Stimulated activated naive B cell treated with anti-CD40 and anti-IgM and Interleukin-4, amounts not matched to agents 10 μg/mL and 1 μg/mL and 100 μg/mL, for 72 hours (primary cell): ENCODE measurements at regions not wholly inside any gene's neighbourhood (a gene's known extent, or its start where the extent isn't known, plus 50 kb on each side); places are given as distances from the start of the nearest gene placed in this dataset.

Source experiments
- ATAC-seq, 2 donors: fragments of 150-1000 bp; cut with Tn5 transposase; replicated peaks; 2 replicates each; pipeline ENCODE4 v1.10.0; 2021; ENCODE audit warnings: moderate library complexity in 1 of 2
- DNase-seq: peaks from one replicate; pipeline ENCODE4 v3.0.0; 2021
- H3K27ac Mint-ChIP-seq: one replicate; pipeline ENCODE4 v1.8.0; 2022; ENCODE audit warnings: mild to moderate bottlenecking, mixed read lengths
- H3K27me3 Mint-ChIP-seq, 2 donors: one replicate each; pipeline ENCODE4 v1.8.0; 2022; ENCODE audit warnings: mixed read lengths in 2 of 2
- H3K36me3 Mint-ChIP-seq, 2 donors: one replicate each; pipeline ENCODE4 v1.8.0; 2022; ENCODE audit warnings: mixed read lengths in 2 of 2, mild to moderate bottlenecking in 1 of 2
- H3K4me1 Mint-ChIP-seq, 2 donors: one replicate each; pipeline ENCODE4 v1.8.0; 2022; ENCODE audit warnings: mixed read lengths in 2 of 2, mild to moderate bottlenecking in 1 of 2
- H3K4me3 Mint-ChIP-seq, 2 donors: one replicate each; pipeline ENCODE4 v1.8.0; 2022; ENCODE audit warnings: mild to moderate bottlenecking in 2 of 2, mixed read lengths in 2 of 2, moderate library complexity in 1 of 2
- H3K9me3 Mint-ChIP-seq, 2 donors: one replicate each; pipeline ENCODE4 v1.8.0; 2022; ENCODE audit warnings: mixed read lengths in 2 of 2, mild to moderate bottlenecking in 1 of 2

DNA sequence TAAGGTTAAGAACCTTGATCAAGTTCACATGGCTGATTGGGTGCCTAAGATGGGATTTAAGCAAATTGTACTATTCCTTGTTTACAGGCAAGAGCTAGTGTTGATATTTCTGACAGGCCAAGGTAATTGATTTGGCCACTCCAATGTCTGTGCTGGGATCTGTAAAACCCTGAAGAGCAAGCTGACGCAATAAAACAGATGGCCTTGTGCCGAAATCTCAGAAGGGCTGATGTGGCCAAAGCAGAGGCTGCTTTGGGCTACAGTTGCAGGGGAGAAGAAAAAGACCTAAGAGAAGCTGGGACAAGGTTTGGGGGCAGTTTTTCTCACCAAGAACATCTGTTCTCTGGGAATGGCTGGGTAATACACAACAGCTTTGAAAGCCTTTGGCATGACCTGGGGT is 463.2 kb upstream of the ZNF608 start:
- no peak overlapping the region for H3K4me3 Mint-ChIP-seq
- peaks cover 8 to 10% of the 10 kb centered on the region in 2 donors for H3K4me1 Mint-ChIP-seq
- H3K27me3 Mint-ChIP-seq, result no peaks in the 10 kb centered on the region
- peaks cover 0 to 3% of the 10 kb centered on the region in 2 donors for H3K9me3 Mint-ChIP-seq
- no peaks in the 10 kb centered on the region for H3K36me3 Mint-ChIP-seq
- no peak for DNase-seq
- ATAC-seq, result no peak
- no peak overlapping the region for H3K27ac Mint-ChIP-seq

DNA sequence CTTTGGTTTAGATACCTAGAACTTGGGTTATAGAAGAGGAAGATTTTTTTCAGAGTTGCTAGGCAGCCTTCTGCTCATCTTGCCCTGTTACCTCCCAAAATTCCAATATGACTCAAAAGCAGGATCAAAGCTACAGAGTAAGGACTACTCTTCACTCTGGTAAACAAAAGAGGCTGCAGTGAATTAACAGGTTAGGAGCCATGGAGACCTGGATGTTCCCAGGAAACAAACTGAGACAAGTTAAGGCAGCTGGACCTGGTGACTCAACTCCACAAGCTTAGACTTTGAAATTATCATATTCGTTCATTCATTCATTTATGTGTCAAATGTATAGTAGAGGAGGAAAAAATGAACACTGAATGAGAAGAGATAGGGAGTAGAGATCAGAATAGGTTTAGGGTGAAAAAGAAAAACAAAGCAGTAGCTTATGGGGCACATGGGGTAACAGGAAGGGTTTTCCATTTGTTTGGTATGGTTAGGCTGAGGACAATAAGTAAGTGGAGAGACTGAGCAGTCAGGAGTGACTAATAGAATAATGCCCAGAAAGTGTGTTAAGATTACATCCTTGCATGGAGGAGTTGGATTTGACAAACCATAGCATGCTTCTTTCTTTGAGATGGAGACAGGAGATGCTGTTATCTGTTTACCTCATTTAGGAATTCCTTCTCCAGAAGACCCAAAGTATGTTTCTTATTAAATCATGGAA is 464.0 kb upstream of the ZNF608 start:
- Mint-ChIP-seq H3K9me3 (peaks cover 0 to 3% of the 10 kb centered on the region in 2 donors), H3K4me3 (no peak overlapping the region), H3K4me1 (peaks cover 8 to 9% of the 10 kb centered on the region in 2 donors), H3K27ac (no peak overlapping the region), H3K27me3 (no peaks in the 10 kb centered on the region), H3K36me3 (no peaks in the 10 kb centered on the region)
- DNase-seq (no peak), ATAC-seq (no peak)

DNA sequence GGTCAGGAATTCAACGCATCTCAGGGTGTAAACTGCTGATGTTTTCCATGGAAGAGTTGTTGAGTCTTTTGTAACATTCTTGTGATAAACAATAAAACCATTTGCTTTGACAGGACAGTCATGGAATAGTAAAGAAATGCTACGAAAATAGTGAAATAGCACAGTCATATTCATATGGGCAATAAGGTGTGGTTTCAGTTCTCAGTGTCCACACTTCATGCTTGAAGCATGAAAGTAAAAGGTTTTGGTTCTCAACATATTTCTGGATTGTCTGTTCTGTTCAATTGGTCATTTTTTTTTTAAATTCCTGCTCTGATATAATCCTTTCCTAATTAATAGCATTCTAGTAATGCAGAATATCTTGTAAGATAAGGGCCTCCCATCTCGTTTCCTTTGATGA is 467.6 kb upstream of the ZNF608 start:
- Mint-ChIP-seq H3K9me3 (peaks cover 2 to 6% of the 10 kb centered on the region in 2 donors), H3K4me1 (peaks cover 0 to 2% of the 10 kb centered on the region in 2 donors), H3K27me3 (peaks cover 0 to 4% of the 10 kb centered on the region in 2 donors), H3K36me3 (no peaks in the 10 kb centered on the region), H3K27ac (no peak overlapping the region), H3K4me3 (no peak overlapping the region)
- no peak for DNase-seq
- ATAC-seq, result no peak

DNA sequence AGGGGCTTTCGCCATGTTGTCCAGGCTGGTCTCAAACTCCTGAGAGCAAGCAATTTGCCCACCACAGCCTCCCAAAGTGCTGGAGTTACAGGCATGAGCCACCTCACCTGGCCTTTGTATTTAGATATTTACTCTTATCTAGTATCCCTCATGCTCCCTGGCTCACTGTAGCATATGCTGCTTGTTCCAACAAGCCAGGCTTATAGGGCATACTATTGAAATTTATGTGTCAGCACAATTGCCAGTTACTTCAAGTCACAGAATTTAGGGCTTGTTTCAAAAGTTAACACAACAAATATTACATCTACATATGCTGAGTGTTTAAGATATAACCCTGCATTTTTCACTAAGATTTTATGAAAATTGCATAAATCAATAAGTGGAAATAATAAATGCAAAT is 469.2 kb upstream of the ZNF608 start:
- H3K27ac Mint-ChIP-seq, result no peak overlapping the region
- no peaks in the 10 kb centered on the region for H3K36me3 Mint-ChIP-seq
- DNase-seq, result no peak
- peaks cover 5 to 6% of the 10 kb centered on the region in 2 donors for H3K9me3 Mint-ChIP-seq
- H3K27me3 Mint-ChIP-seq, result peaks cover 0 to 4% of the 10 kb centered on the region in 2 donors
- H3K4me3 Mint-ChIP-seq, result no peak overlapping the region
- ATAC-seq, result no peak
- H3K4me1 Mint-ChIP-seq, result peaks cover 0 to 2% of the 10 kb centered on the region in 2 donors

DNA sequence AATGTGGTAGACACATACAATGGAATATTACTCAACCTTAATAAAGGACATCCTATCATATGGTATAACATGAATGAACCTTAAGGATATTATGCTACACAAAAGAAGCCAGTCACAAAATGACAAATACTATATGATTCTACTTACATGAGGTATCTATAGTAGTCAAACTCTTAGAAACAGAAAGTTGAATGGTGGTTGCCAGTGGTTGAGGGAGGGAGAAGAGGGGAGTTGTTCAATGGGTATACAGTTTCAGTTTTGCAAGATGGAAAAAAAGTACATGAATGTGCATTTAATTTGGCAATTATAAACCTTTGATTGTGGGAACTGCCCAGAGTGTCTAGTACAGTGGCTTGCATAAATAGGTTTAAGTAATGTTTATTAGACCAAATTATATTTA is 473.3 kb upstream of the ZNF608 start:
- Mint-ChIP-seq H3K36me3 (no peaks in the 10 kb centered on the region), H3K4me3 (no peak overlapping the region), H3K4me1 (no peaks in the 10 kb centered on the region), H3K27ac (no peak overlapping the region), H3K27me3 (peaks cover 0 to 4% of the 10 kb centered on the region in 2 donors), H3K9me3 (peaks cover 5 to 6% of the 10 kb centered on the region in 2 donors)
- DNase-seq (no peak), ATAC-seq (no peak)

DNA sequence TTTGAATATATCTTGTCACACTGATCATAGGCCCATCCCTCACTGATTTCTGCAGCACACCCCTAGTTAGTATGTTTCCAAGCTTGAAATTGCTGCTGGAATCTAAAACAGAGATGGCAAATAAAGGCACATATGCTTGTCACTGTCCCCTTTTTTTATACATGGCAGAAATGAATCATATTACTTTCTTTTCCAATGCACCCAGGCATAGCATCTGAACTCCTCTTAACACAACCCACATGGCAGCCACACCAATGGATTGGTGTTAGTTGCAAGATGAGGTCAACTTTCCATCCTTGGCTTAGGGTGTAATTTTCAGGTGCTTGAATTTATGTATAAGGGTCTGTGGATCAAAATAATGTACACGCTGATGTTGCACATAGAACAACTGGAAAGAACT is 473.8 kb upstream of the ZNF608 start:
- no peaks in the 10 kb centered on the region for H3K36me3 Mint-ChIP-seq
- H3K9me3 Mint-ChIP-seq, result peaks cover 5 to 6% of the 10 kb centered on the region in 2 donors
- no peaks in the 10 kb centered on the region for H3K4me1 Mint-ChIP-seq
- ATAC-seq, result no peak
- H3K27me3 Mint-ChIP-seq, result peaks cover 0 to 4% of the 10 kb centered on the region in 2 donors
- no peak for DNase-seq
- H3K27ac Mint-ChIP-seq, result no peak overlapping the region
- H3K4me3 Mint-ChIP-seq, result no peak overlapping the region

DNA sequence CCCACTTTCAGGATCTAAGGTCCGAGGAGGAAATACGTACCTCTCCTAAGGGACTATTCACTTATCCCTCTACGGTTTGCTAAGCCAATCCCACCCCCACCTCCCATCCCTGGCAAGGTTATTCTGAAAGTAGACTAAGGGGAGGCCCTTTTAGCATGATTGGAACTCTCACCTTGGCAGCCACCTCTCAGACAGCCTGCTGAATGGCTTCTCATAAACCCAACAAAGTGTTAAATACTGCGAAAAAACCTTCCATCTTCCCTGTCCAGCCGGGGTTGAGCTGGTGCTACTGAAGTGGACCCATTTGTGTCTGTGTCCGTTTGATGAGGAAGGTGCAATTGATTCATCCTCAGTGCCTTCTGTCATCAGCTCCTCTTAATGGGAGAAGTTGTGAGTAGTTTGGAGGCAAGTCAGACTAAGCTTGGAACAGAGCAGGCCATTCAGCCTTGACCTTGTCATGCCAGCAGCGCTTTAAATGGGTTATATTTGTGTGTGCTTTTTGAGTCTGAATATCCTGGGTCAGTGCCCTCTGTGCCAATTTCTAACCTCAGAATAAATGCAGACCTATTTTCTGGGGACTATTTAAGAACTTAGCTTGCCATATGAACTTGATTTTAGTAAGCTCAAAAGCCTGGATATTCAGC is 476.3 kb upstream of the ZNF608 start:
- Mint-ChIP-seq H3K27me3 (no peaks in the 10 kb centered on the region), H3K4me1 (peaks cover under 1 to 2% of the 10 kb centered on the region in 2 donors), H3K36me3 (no peaks in the 10 kb centered on the region), H3K9me3 (peaks cover 5 to 6% of the 10 kb centered on the region in 2 donors), H3K27ac (no peak overlapping the region), H3K4me3 (no peak overlapping the region)
- ATAC-seq (no peak), DNase-seq (no peak)

DNA sequence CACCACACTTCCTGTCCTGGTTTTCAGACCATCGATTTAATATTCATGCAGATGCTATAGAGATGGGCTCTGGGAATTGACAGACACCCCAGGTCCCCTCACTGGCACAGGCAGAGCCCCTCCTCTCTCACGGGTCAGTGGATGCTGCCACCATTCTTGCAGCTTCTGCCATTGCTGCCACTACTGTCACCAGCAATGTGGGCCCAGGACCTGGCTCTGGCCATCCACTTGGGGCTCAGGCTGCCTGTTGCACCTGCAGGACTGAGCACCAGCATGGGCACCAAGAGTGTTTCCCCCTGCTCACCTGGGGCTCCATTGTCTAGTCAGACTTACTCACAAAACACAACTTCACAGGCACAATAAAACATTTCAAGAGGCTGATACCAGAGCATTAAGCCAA is 479.0 kb upstream of the ZNF608 start:
- H3K36me3 Mint-ChIP-seq, result no peaks in the 10 kb centered on the region
- peaks cover 2 to 7% of the 10 kb centered on the region in 2 donors for H3K4me1 Mint-ChIP-seq
- no peak for DNase-seq
- no peaks in the 10 kb centered on the region for H3K27me3 Mint-ChIP-seq
- no peak overlapping the region for H3K27ac Mint-ChIP-seq
- H3K4me3 Mint-ChIP-seq, result no peak overlapping the region
- no peak for ATAC-seq
- no peaks in the 10 kb centered on the region for H3K9me3 Mint-ChIP-seq

DNA sequence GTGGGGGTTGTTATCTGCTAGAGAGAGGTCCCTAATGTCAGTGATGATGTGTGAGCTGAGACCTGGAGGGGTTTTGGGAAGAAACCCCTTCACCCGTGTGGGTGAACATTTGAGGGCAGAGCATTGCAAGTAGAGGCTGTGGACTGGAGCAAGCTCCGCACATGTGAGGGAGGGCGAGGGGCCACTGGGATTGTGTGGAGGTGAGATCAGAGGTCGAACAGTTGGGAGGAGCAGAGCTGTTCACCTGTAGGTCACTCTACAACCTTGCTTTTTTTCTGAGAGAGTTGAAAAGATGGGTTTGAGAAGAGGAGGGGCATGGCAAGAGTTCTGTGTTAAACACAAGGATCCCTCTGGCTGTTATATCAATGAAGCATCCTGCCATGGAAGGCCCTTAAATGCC is 480.4 kb upstream of the ZNF608 start:
- no peaks in the 10 kb centered on the region for H3K9me3 Mint-ChIP-seq
- H3K36me3 Mint-ChIP-seq, result no peaks in the 10 kb centered on the region
- no peak overlapping the region for H3K4me3 Mint-ChIP-seq
- DNase-seq, result no peak
- no peaks in the 10 kb centered on the region for H3K27me3 Mint-ChIP-seq
- ATAC-seq, result no peak
- peaks cover 2 to 7% of the 10 kb centered on the region in 2 donors for H3K4me1 Mint-ChIP-seq
- no peak overlapping the region for H3K27ac Mint-ChIP-seq

DNA sequence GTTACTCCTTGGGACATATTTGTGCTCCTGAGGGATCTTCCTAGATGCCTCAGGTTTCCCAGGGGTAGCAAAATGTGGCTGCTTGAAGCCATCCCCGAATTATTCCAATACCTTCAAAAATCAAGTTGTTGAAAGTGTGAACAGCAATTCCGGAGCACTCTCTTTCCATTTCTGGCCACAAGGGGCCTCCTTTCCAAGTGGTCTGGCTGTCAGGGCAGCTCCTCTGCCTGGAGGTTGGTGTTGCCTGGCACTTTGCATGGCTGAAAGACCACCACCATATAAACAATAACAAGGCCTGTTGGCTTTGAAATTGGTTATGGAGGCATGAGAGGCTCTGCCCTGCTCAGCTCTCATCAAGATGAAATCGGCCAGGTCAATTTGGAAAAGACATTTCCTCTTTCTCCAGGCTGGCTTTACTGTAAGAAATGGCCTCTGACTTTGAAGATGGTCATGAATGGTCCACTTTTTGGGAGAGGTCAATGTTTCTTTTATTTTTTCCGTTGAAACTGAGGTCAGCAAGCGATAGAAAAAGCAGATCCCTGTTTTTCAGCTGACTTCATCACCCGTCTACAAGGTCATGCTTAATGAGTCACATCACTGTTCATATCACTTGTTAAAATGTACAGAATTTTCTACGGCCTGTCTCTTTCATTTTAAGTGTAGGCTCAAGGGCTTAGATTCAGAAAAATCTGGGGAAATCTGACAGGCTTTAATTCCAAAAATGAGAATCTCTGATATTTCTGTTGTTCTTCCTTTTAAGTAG is 481.1 kb upstream of the ZNF608 start:
- Mint-ChIP-seq H3K27me3 (no peaks in the 10 kb centered on the region), H3K9me3 (no peaks in the 10 kb centered on the region), H3K27ac (no peak overlapping the region), H3K4me1 (peaks cover 2 to 7% of the 10 kb centered on the region in 2 donors), H3K36me3 (no peaks in the 10 kb centered on the region), H3K4me3 (no peak overlapping the region)
- DNase-seq, result no peak
- no peak for ATAC-seq

DNA sequence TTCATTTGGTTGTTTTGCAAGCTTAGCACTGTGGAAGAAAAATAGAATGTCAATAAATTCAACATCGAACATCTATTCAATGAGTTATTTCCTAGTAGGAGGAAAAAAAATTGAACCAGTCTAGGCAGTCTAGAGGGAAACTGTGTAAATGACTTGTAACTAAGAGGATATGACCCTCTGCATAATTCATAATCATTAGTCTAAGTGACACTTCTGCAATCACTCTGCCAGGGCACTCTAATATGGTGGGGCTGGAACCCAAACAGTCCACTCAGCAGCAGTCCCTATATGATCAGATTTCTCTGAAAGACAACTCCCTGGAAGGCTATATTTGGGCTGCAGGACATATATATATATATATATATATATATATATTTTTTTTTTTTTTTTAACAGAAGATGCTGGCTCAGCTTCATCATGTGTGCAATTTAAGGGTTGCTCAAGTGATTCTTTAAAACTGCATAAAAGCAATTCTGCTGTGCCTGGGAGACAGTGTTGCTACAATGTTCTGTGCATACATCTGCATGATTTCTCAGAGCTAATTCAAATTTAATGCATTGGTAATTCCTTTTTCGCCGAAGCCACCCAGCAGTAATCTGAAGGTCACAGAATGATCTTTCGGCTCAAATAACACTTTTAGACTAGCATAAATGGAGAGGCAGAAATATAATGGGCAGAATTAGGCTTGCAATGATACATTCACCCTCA is 482.1 kb upstream of the ZNF608 start:
- ATAC-seq, result peak; percentile 51 to 54
- no peak for DNase-seq
- H3K4me1 Mint-ChIP-seq, result peaks cover 2 to 7% of the 10 kb centered on the region in 2 donors
- no peaks in the 10 kb centered on the region for H3K27me3 Mint-ChIP-seq
- no peaks in the 10 kb centered on the region for H3K36me3 Mint-ChIP-seq
- no peak overlapping the region for H3K27ac Mint-ChIP-seq
- H3K4me3 Mint-ChIP-seq, result no peak overlapping the region
- H3K9me3 Mint-ChIP-seq, result no peaks in the 10 kb centered on the region

DNA sequence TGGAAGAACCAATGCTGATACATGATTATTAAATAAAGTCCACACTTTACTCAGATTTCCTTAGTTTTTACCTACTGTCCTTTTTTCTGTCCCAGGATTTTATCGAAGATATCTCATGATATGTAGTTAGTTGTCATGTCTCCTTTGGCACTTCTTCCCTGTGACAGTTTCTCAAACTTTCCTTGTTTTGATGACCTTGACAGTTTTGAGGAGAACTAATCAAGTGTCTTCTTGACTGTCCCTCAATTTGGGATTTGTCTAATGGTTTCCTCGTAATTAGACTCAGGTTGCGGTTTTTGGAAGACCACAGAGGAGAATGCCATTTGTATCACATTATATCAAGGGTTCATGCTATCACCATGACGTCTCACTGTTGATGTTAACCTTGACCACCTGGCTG is 483.1 kb upstream of the ZNF608 start:
- Mint-ChIP-seq H3K9me3 (no peaks in the 10 kb centered on the region), H3K36me3 (no peaks in the 10 kb centered on the region), H3K27ac (no peak overlapping the region), H3K27me3 (no peaks in the 10 kb centered on the region), H3K4me1 (peaks cover 2 to 7% of the 10 kb centered on the region in 2 donors), H3K4me3 (no peak overlapping the region)
- DNase-seq (no peak), ATAC-seq (no peak)

DNA sequence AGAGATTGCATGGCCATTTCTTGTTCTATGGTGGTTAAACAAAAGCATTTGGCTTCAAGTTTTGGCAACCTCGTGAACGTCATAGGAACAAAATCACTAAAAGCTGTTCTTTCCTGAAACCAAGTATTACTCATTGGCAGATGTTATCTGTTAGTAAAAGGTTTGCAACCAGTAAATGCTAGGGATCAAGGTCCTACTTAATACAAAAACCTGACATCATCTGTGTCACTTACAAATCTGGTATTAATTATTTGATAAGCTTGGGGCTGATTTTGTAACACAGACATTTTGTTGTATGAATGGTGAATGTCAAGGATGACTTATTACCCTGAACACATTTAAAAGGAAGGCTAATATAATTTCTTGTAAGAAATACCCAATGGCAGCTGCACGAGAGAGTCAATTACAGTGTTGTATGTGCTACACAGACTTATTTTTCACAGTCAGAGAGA is 486.4 kb upstream of the ZNF608 start:
- H3K4me1 Mint-ChIP-seq, result peaks cover 2 to 11% of the 10 kb centered on the region in 2 donors
- H3K27ac Mint-ChIP-seq, result no peak overlapping the region
- no peaks in the 10 kb centered on the region for H3K36me3 Mint-ChIP-seq
- ATAC-seq, result no peak
- H3K4me3 Mint-ChIP-seq, result no peak overlapping the region
- DNase-seq, result no peak
- no peaks in the 10 kb centered on the region for H3K27me3 Mint-ChIP-seq
- no peaks in the 10 kb centered on the region for H3K9me3 Mint-ChIP-seq

DNA sequence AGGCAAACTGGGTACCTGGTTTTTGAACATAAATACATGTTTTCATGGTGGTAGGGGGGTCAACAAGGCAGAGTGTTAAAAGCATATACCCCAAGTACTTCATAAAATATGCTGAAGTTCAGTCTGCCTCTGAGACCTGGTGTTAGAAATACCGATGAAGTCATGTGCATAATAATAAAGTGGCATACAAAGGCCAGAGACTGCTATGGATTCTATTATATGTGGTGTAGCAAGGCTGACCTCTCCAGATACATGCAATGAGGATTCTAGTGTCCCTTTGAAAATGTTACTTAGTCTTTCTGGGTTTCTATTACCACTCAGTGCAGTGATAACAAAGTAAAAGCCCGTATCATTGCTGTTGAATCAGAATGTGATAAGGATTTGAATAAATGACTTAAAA is 487.5 kb upstream of the ZNF608 start:
- H3K36me3 Mint-ChIP-seq, result no peaks in the 10 kb centered on the region
- no peak overlapping the region for H3K4me3 Mint-ChIP-seq
- no peaks in the 10 kb centered on the region for H3K27me3 Mint-ChIP-seq
- no peak overlapping the region for H3K27ac Mint-ChIP-seq
- DNase-seq (no peak), ATAC-seq (no peak)
- H3K4me1 Mint-ChIP-seq, result peaks cover 2 to 6% of the 10 kb centered on the region in 2 donors
- H3K9me3 Mint-ChIP-seq, result no peaks in the 10 kb centered on the region
